ENCODE measurements at regions not wholly inside any gene's neighbourhood (a gene's known extent, or its start where the extent isn't known, plus 50 kb on each side); places are given as distances from the start of the nearest gene placed in this dataset.

- TF ChIP-seq CTCF (conservative IDR thresholded peaks at IDR 0.05 in 1 of 2, IDR thresholded peaks at IDR 0.05 in 1 of 2; ENCODE audit: extremely low read depth in 1 of 2, insufficient read depth in 1 of 2, low read depth in 1 of 2, low read length in 2 of 2) (no peak), EZH2 (IDR thresholded peaks at IDR 0.05; ENCODE audit: borderline replicate concordance, low read length) (no peak)
Measured at GRCh38 chr9:115733318-115734110, 420.1 kb upstream of the PAPPA start.

All from mammary epithelial cell (primary cell).